Duodenal mucosa (tissue), 2 donors: ENCODE measurements at regions not wholly inside any gene's neighbourhood (a gene's known extent, or its start where the extent isn't known, plus 50 kb on each side); places are given as distances from the start of the nearest gene placed in this dataset.

ENCODE experiments used
- H3K27ac ChIP-seq: one replicate; pipeline ENCODE4 v1.7.0; 2013; ENCODE audit warnings: low read depth, low read length
- H3K27me3 ChIP-seq, 2 donors: one replicate each; pipeline ENCODE4 v1.7.0; 2013; ENCODE audit warnings: low read length in 2 of 2, control low read depth in 1 of 2; ENCODE audit not compliant: insufficient read depth in 2 of 2, control insufficient read depth in 1 of 2
- H3K36me3 ChIP-seq, 2 donors: one replicate each; pipeline ENCODE4 v1.7.0; 2013; ENCODE audit warnings: low read length in 2 of 2, control low read depth in 1 of 2; ENCODE audit not compliant: insufficient read depth in 2 of 2, control insufficient read depth in 1 of 2
- H3K4me1 ChIP-seq, 2 donors: one replicate each; pipeline ENCODE4 v1.7.0; 2013; ENCODE audit warnings: low read length in 2 of 2, control low read depth in 1 of 2; ENCODE audit not compliant: insufficient read depth in 2 of 2, control insufficient read depth in 1 of 2
- H3K4me3 ChIP-seq, 2 donors: one replicate each; pipeline ENCODE4 v1.7.0; 2013; ENCODE audit warnings: low read length in 2 of 2, low read depth in 1 of 2
- H3K9ac ChIP-seq, 2 donors: one replicate each; pipeline ENCODE4 v1.7.0; 2013; ENCODE audit warnings: low read length in 2 of 2, low read depth in 1 of 2
- H3K9me3 ChIP-seq, 2 donors: one replicate each; pipeline ENCODE4 v1.7.0; 2013; ENCODE audit warnings: low read length in 2 of 2, control low read depth in 1 of 2; ENCODE audit not compliant: control insufficient read depth in 1 of 2

GRCh38 chr15:69599271-69599670, 146.7 kb downstream of the RPLP1 start:
- Histone ChIP-seq H3K27me3 (no peaks in the 10 kb centered on the region), H3K9me3 (no peaks in the 10 kb centered on the region), H3K4me3 (no peak overlapping the region), H3K36me3 (no peaks in the 10 kb centered on the region), H3K9ac (no peak overlapping the region), H3K27ac (no peak overlapping the region), H3K4me1 (peaks cover 23 to 34% of the 10 kb centered on the region in 2 donors)

- Histone ChIP-seq H3K9ac (no peak overlapping the region), H3K27ac (no peak overlapping the region), H3K36me3 (no peaks in the 10 kb centered on the region), H3K4me1 (peaks cover 11 to 22% of the 10 kb centered on the region in 2 donors), H3K9me3 (no peaks in the 10 kb centered on the region), H3K27me3 (no peaks in the 10 kb centered on the region), H3K4me3 (no peak overlapping the region)
Measured at GRCh38 chr15:69600556-69601085, 148.0 kb downstream of the RPLP1 start.

- H3K4me1 ChIP-seq: peaks cover 3 to 14% of the 10 kb centered on the region in 2 donors
- no peak overlapping the region for H3K4me3 ChIP-seq
- H3K9ac ChIP-seq: no peak overlapping the region
- H3K9me3 ChIP-seq: no peaks in the 10 kb centered on the region
- H3K27me3 ChIP-seq: no peaks in the 10 kb centered on the region
- H3K27ac ChIP-seq: no peak overlapping the region
- no peaks in the 10 kb centered on the region for H3K36me3 ChIP-seq
Measured at GRCh38 chr15:69601711-69602504, 149.3 kb downstream of the RPLP1 start.

GRCh38 chr15:69602921-69603320, 150.3 kb downstream of the RPLP1 start:
- H3K4me3 ChIP-seq: no peak overlapping the region
- H3K4me1 ChIP-seq: peaks cover 3 to 14% of the 10 kb centered on the region in 2 donors
- H3K9ac ChIP-seq: no peak overlapping the region
- H3K27me3 ChIP-seq: no peaks in the 10 kb centered on the region
- no peaks in the 10 kb centered on the region for H3K9me3 ChIP-seq
- H3K27ac ChIP-seq: no peak overlapping the region
- no peaks in the 10 kb centered on the region for H3K36me3 ChIP-seq

GRCh38 chr15:69603369-69604071, 150.9 kb downstream of the RPLP1 start:
- Histone ChIP-seq H3K27me3 (no peaks in the 10 kb centered on the region), H3K4me1 (peaks cover 3 to 14% of the 10 kb centered on the region in 2 donors), H3K27ac (no peak overlapping the region), H3K4me3 (no peak overlapping the region), H3K9ac (no peak overlapping the region), H3K9me3 (no peaks in the 10 kb centered on the region), H3K36me3 (no peaks in the 10 kb centered on the region)

- H3K9me3 ChIP-seq: no peaks in the 10 kb centered on the region
- H3K27ac ChIP-seq: no peak overlapping the region
- no peaks in the 10 kb centered on the region for H3K27me3 ChIP-seq
- H3K4me1 ChIP-seq: peaks cover 3 to 14% of the 10 kb centered on the region in 2 donors
- no peak overlapping the region for H3K4me3 ChIP-seq
- no peak overlapping the region for H3K9ac ChIP-seq
- H3K36me3 ChIP-seq: no peaks in the 10 kb centered on the region
Measured at GRCh38 chr15:69604072-69604411, 151.4 kb downstream of the RPLP1 start.

GRCh38 chr15:69606144-69606543, 153.5 kb downstream of the RPLP1 start:
- Histone ChIP-seq H3K9me3 (no peaks in the 10 kb centered on the region), H3K27me3 (no peaks in the 10 kb centered on the region), H3K36me3 (no peaks in the 10 kb centered on the region), H3K4me1 (peaks cover 3 to 14% of the 10 kb centered on the region in 2 donors), H3K4me3 (no peak overlapping the region), H3K27ac (no peak overlapping the region), H3K9ac (no peak overlapping the region)

GRCh38 chr15:69606921-69607500, 154.4 kb downstream of the RPLP1 start:
- H3K4me3 ChIP-seq: no peak overlapping the region
- no peaks in the 10 kb centered on the region for H3K9me3 ChIP-seq

GRCh38 chr15:69608661-69609060, 156.0 kb downstream of the RPLP1 start:
- Histone ChIP-seq H3K27ac (no peak overlapping the region), H3K9ac (no peak overlapping the region), H3K27me3 (no peaks in the 10 kb centered on the region), H3K4me3 (no peak overlapping the region), H3K4me1 (peaks cover 3 to 6% of the 10 kb centered on the region in 2 donors), H3K36me3 (no peaks in the 10 kb centered on the region), H3K9me3 (no peaks in the 10 kb centered on the region)

More at GRCh38 chr15:69606921-69607500, 154.4 kb downstream of the RPLP1 start:
- H3K27me3 ChIP-seq: no peaks in the 10 kb centered on the region
- no peak overlapping the region for H3K27ac ChIP-seq
- H3K4me1 ChIP-seq: peaks cover 3 to 10% of the 10 kb centered on the region in 2 donors
- no peaks in the 10 kb centered on the region for H3K36me3 ChIP-seq
- H3K9ac ChIP-seq: no peak overlapping the region

GRCh38 chr15:69609176-69609575, 156.6 kb downstream of the RPLP1 start:
- Histone ChIP-seq H3K27ac (no peak overlapping the region), H3K36me3 (no peaks in the 10 kb centered on the region), H3K4me1 (peaks cover 0 to 1% of the 10 kb centered on the region in 2 donors)

More at GRCh38 chr15:69609176-69609575, 156.6 kb downstream of the RPLP1 start:
- Histone ChIP-seq H3K27me3 (no peaks in the 10 kb centered on the region), H3K4me3 (no peak overlapping the region), H3K9ac (no peak overlapping the region), H3K9me3 (no peaks in the 10 kb centered on the region)
